ENCODE measurements at regions not wholly inside any gene's neighbourhood (a gene's known extent, or its start where the extent isn't known, plus 50 kb on each side); places are given as distances from the start of the nearest gene placed in this dataset.

- H3K4me3 Mint-ChIP-seq = no peak overlapping the region
- no peaks in the 10 kb centered on the region for H3K4me1 Mint-ChIP-seq
- no peak overlapping the region for H3K27ac Mint-ChIP-seq
- ATAC-seq (replicated peaks) = no peak
- peaks cover 3% of the 10 kb centered on the region for H3K27me3 Mint-ChIP-seq
- peaks cover under 1% of the 10 kb centered on the region for H3K9me3 Mint-ChIP-seq
- no peaks in the 10 kb centered on the region for H3K36me3 Mint-ChIP-seq (ENCODE audit: low read depth)
Measured at GRCh38 chr18:78768221-78768620, 211.4 kb upstream of the SALL3 start.

DNA sequence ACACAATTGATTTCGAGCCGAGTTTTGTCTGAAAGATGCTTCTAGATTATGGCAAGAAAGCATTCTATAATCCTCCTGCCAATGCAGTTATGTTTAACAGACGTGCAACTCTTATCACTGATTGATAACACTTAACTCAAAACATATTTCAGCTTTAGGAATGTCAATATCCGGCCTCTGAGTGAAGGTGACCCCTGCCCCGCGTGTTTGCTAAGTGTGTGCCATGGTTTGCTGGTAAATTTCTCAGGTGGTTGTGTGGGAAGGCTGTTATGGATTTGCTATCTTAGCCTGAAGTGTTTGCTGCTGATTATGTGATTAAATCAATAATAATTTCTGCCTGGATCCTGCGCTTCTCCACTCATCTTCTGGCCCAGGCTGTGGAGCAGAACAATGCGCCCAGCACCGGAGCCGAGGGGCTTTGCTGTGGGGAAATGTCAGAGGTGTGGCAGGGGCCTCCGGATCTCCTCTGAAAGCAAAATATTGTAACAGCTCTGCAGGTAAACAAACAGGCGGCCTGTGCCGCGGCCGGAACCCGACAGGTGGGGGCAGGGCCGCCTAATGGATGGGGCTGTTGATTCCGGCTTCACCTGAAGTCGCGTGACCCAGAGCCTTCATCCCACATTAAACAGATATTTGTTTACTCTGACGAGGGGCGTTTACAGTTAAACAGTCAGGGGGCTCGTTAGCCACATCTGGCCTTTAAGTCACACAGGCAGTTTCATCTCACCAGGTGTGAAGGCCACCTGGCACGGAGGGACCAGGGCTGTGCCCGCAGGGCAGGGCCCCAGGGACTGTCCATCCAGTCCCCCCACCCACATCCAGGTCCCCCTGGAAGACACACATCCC lies 210.7 kb upstream of the SALL3 start:
- H3K36me3 Mint-ChIP-seq (ENCODE audit: low read depth) = no peaks in the 10 kb centered on the region
- H3K4me1 Mint-ChIP-seq = no peaks in the 10 kb centered on the region
- H3K4me3 Mint-ChIP-seq = no peak overlapping the region
- H3K27me3 Mint-ChIP-seq = peaks cover 3% of the 10 kb centered on the region
- H3K27ac Mint-ChIP-seq = no peak overlapping the region
- H3K9me3 Mint-ChIP-seq = no peaks in the 10 kb centered on the region
- no peak for ATAC-seq (replicated peaks)

DNA sequence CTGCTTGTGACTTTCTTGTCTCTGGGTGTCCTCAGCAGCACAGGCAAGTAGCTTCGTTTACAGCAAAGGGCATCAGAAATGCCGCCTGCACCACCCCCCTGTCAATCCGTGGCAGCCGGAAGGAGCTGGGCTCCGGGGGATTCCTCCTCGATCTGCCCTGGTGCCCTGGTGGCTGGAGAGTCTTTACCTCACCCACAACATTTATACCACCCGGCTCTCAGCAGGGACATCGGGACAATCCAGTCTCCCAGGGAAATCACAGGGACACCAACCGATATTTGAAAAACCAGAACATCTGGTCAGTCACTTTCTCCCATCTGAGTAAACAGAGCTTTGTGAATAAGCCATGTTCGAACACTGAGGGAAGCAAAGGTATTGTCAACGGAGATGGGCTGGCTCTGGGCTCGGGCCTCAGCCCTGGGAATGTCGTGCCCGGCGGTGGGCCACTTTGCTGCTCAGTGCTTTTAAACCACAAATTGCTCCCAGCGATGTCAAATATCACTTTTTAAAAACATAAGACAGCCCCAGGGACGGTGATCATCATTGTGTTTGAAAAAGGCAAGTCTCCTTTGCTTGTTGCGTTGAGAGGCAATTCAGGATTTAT lies 210.0 kb upstream of the SALL3 start:
- Mint-ChIP-seq H3K27ac (no peak overlapping the region), H3K36me3 (ENCODE audit: low read depth) (no peaks in the 10 kb centered on the region), H3K4me3 (no peak overlapping the region), H3K4me1 (no peaks in the 10 kb centered on the region), H3K27me3 (peaks cover 3% of the 10 kb centered on the region), H3K9me3 (no peaks in the 10 kb centered on the region)
- ATAC-seq (replicated peaks) = no peak

GRCh38 chr18:78770139-78770822 lies 209.3 kb upstream of the SALL3 start:
- Mint-ChIP-seq H3K9me3 (no peaks in the 10 kb centered on the region), H3K27me3 (peaks cover 3% of the 10 kb centered on the region), H3K4me1 (no peaks in the 10 kb centered on the region), H3K4me3 (no peak overlapping the region), H3K36me3 (ENCODE audit: low read depth) (no peaks in the 10 kb centered on the region), H3K27ac (no peak overlapping the region)
- ATAC-seq (replicated peaks) = no peak

GRCh38 chr18:78770823-78771139 lies 208.8 kb upstream of the SALL3 start:
- Mint-ChIP-seq H3K9me3 (no peaks in the 10 kb centered on the region), H3K4me3 (no peak overlapping the region), H3K27me3 (peaks cover 3% of the 10 kb centered on the region), H3K4me1 (no peaks in the 10 kb centered on the region), H3K36me3 (ENCODE audit: low read depth) (no peaks in the 10 kb centered on the region), H3K27ac (no peak overlapping the region)
- no peak for ATAC-seq (replicated peaks)

DNA sequence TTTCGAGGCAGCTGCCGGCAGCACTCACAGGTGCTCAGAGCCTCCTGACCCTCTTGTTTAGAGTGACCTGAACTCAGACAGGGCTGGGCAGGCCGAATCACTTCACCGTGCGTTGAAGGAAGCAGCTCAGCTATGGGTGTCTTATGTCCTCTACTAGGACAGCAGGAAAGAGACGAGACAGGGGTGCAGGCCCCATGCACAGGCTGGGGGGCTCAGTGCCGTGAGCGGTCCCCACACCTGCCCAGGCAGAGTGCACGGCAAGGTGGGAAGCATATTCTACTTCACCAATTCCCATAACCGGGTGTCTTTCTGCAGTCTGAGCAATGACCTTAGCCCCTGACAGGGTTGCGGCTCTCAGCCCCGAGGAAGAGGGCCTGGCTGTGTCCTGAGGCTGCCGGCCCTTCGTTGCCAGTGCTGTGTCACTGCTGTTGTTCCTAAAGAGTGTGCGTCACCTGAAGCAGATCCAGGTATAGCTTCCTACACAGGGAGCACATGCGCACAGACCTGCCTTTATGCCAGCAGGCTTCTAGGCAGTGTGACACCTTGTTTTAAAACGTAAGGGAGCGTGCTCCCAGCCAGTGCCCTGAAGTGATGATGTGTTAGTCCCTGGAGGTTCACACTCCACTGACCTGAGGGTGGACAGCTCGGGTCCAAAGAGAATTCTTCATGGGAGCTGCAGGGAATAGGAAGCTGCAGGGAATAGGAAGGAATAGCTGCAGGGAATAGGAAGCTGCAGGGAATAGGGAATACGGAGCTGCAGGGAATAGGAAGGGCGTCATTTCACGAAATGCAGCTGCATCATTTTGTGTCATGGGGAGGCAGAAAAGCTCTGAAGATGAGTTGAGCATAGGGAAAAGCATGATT lies 207.9 kb upstream of the SALL3 start:
- no peak overlapping the region for H3K4me3 Mint-ChIP-seq
- H3K4me1 Mint-ChIP-seq = no peaks in the 10 kb centered on the region
- H3K27me3 Mint-ChIP-seq = peaks cover 3% of the 10 kb centered on the region
- H3K9me3 Mint-ChIP-seq = no peaks in the 10 kb centered on the region
- H3K36me3 Mint-ChIP-seq (ENCODE audit: low read depth) = no peaks in the 10 kb centered on the region
- H3K27ac Mint-ChIP-seq = no peak overlapping the region
- no peak for ATAC-seq (replicated peaks)

GRCh38 chr18:78772360-78773302 lies 207.0 kb upstream of the SALL3 start:
- Mint-ChIP-seq H3K4me1 (no peaks in the 10 kb centered on the region), H3K9me3 (no peaks in the 10 kb centered on the region), H3K27ac (no peak overlapping the region), H3K4me3 (no peak overlapping the region), H3K27me3 (peaks cover 3% of the 10 kb centered on the region), H3K36me3 (ENCODE audit: low read depth) (no peaks in the 10 kb centered on the region)
- no peak for ATAC-seq (replicated peaks)

DNA sequence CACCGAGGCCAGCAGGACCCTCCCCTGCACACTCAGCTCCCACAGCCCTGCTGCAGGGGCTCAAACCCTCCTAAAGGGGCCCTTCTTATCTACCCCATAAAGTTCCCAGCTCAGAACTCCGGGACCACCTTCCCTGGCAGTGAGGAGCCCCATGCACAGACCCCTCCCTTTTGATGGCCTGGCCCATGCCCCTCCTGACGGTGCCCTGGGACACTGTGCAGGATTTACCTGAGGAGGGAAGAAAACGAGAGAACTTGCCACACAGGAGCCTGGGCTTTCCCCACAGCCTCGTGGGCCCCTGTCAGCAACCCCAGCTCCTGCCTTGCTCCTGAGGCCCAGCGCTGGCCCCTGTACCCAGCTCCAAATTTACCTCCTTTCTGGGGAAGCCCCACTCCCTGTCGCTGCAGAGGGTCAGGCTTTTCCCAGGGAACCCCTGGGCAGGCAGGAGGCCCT lies 206.3 kb upstream of the SALL3 start:
- Mint-ChIP-seq H3K27me3 (peaks cover 3% of the 10 kb centered on the region), H3K27ac (no peak overlapping the region), H3K36me3 (ENCODE audit: low read depth) (no peaks in the 10 kb centered on the region), H3K4me1 (no peaks in the 10 kb centered on the region), H3K4me3 (no peak overlapping the region), H3K9me3 (no peaks in the 10 kb centered on the region)
- no peak for ATAC-seq (replicated peaks)

DNA sequence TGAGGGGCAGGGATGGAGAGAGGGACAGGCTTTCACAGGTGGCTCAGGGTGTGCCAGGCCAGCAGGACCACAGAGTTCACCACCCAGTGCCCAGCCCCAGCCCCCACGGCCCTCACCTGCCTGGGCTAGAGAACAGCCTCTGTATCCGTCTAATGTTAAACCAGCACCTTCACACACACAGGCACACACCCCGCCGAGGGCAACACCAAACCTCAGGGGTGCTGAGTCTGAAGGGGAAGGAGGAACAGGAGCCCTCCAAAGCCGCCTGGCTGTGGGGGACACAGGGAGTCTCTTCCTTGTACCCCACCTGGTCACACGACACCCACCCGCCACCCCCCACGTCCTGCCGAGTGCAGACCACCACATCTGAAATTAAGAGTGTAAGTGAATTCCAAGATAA lies 205.8 kb upstream of the SALL3 start:
- Mint-ChIP-seq H3K27me3 (no peaks in the 10 kb centered on the region), H3K9me3 (no peaks in the 10 kb centered on the region), H3K4me3 (no peak overlapping the region), H3K27ac (no peak overlapping the region), H3K36me3 (ENCODE audit: low read depth) (no peaks in the 10 kb centered on the region), H3K4me1 (no peaks in the 10 kb centered on the region)
- ATAC-seq (replicated peaks) = no peak

DNA sequence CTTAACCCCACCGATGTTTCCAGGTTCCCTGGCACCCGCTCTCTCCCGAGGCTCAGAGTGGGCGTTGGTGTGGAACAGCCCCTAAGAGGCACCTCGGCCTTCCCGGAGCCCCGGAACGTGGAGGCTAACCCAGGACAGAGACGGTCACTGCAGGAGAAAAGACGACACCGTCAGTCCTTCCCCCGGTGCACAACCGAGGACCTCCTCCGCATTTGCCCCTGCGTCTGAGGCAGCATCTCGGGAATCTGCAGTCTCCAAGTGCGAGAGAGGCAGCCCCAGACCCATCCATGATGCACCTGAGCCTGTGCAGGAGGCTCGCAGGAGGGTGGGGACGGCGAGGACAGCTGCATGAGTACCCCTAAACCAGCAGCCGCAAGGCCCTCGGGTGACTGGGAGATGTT lies 204.9 kb upstream of the SALL3 start:
- H3K27ac Mint-ChIP-seq = no peak overlapping the region
- no peak overlapping the region for H3K4me3 Mint-ChIP-seq
- no peaks in the 10 kb centered on the region for H3K36me3 Mint-ChIP-seq (ENCODE audit: low read depth)
- H3K9me3 Mint-ChIP-seq = no peaks in the 10 kb centered on the region
- no peaks in the 10 kb centered on the region for H3K27me3 Mint-ChIP-seq
- no peak for ATAC-seq (replicated peaks)
- H3K4me1 Mint-ChIP-seq = no peaks in the 10 kb centered on the region

DNA sequence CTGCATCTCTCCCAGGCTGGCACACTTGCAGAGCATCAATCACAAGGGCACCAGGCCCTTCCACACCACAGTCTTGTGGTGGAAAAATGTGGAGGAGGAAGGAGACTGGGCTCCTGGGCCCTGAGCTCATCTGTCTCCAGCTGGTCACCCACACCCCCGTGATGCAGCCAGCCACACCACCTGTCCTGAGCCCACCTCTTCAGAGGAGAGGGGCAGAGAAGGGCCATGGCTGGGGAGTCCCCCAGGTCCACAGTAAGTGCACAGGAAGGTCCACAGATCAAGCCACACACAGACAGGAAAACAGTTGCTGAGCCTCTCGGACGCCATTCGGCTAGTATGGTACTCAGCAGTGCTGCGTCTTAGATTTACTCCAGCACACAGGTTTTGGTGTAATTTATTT lies 203.5 kb upstream of the SALL3 start:
- no peak for ATAC-seq (replicated peaks)
- H3K27me3 Mint-ChIP-seq = no peaks in the 10 kb centered on the region

DNA sequence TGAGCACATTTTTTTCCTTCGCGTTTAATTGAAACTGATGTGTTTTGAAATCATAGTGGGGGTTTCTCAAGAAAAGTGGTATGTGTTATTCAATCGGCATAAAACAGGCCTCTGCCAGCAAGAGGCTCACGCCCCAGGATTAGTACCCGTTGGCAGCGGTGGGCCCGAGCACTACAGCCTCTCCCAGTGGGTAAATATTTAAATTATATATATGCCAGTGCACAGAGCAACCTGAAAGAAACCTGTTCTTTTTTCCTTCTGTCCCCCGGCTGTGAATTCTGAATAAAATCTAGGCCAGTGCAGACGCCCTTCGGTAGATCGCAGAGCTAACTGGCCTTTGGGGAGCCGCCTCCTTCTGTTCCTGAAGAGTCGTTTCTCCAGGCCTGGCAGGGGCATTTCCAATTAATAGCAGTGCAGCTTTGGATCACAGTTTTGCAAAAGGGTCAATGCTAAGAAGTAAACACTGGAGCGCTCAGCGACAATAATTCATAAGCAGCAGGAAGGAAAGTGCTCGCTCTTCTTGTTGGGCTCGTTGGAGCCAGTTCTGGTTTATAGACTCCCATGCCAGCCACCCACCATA lies 202.8 kb upstream of the SALL3 start:
- Mint-ChIP-seq H3K36me3 (ENCODE audit: low read depth) (no peaks in the 10 kb centered on the region), H3K27me3 (no peaks in the 10 kb centered on the region), H3K9me3 (no peaks in the 10 kb centered on the region), H3K4me1 (no peaks in the 10 kb centered on the region), H3K4me3 (no peak overlapping the region), H3K27ac (no peak overlapping the region)
- ATAC-seq (replicated peaks) = no peak

More for the DNA sequence above, 203.5 kb upstream of the SALL3 start:
- H3K4me3 Mint-ChIP-seq = no peak overlapping the region
- H3K36me3 Mint-ChIP-seq (ENCODE audit: low read depth) = no peaks in the 10 kb centered on the region
- H3K9me3 Mint-ChIP-seq = no peaks in the 10 kb centered on the region
- H3K4me1 Mint-ChIP-seq = no peaks in the 10 kb centered on the region
- no peak overlapping the region for H3K27ac Mint-ChIP-seq

- no peak overlapping the region for H3K27ac Mint-ChIP-seq
- no peaks in the 10 kb centered on the region for H3K4me1 Mint-ChIP-seq
- H3K9me3 Mint-ChIP-seq = no peaks in the 10 kb centered on the region
- H3K4me3 Mint-ChIP-seq = no peak overlapping the region
- H3K36me3 Mint-ChIP-seq (ENCODE audit: low read depth) = no peaks in the 10 kb centered on the region
- no peak for ATAC-seq (replicated peaks)
- H3K27me3 Mint-ChIP-seq = no peaks in the 10 kb centered on the region
Measured at GRCh38 chr18:78777992-78778391, 201.6 kb upstream of the SALL3 start.

Measured in activated T-helper 17 cell treated with anti-CD3 and anti-CD28 coated beads, Interleukin-2, amount 50 U/mL, for 72 hours (primary cell).